HUES6 (cell line): ENCODE measurements at regions not wholly inside any gene's neighbourhood (a gene's known extent, or its start where the extent isn't known, plus 50 kb on each side); places are given as distances from the start of the nearest gene placed in this dataset.
A peak's percentile ranks its signal among the peaks of the same experiment; 100 is the strongest.

Experiments
- H3K27ac ChIP-seq: 2 replicates; pipeline ENCODE4 v1.7.0; 2013; ENCODE audit warnings: low read depth, mild to moderate bottlenecking, low read length, inconsistent platforms
- H3K27me3 ChIP-seq: 2 replicates; pipeline ENCODE4 v1.6.1; 2013; ENCODE audit warnings: low read length; ENCODE audit not compliant: control insufficient read depth, insufficient read depth
- H3K36me3 ChIP-seq: 2 replicates; pipeline ENCODE4 v1.6.1; 2013; ENCODE audit warnings: low read length; ENCODE audit not compliant: control insufficient read depth, insufficient read depth
- H3K4me1 ChIP-seq: 2 replicates; pipeline ENCODE4 v1.6.1; 2013; ENCODE audit warnings: low read length; ENCODE audit not compliant: control insufficient read depth, insufficient read depth
- H3K4me3 ChIP-seq: 2 replicates; pipeline ENCODE4 v1.5.1; 2013; ENCODE audit warnings: low read depth, low read length
- H3K9ac ChIP-seq: one replicate; pipeline ENCODE4 v1.6.1; 2013; ENCODE audit warnings: mild to moderate bottlenecking, low read length
- H3K9me3 ChIP-seq: 2 replicates; pipeline ENCODE4 v1.6.1; 2013; ENCODE audit warnings: low read depth, low read length; ENCODE audit not compliant: control insufficient read depth, insufficient read depth

GRCh38 chr15:62748196-62748595 is 294.4 kb upstream of the TPM1 start:
- H3K36me3 ChIP-seq: no peaks in the 10 kb centered on the region
- H3K9ac ChIP-seq: no peak overlapping the region
- H3K27ac ChIP-seq: no peak overlapping the region
- H3K4me3 ChIP-seq: no peak overlapping the region
- H3K27me3 ChIP-seq: no peaks in the 10 kb centered on the region
- peaks cover 22% of the 10 kb centered on the region for H3K4me1 ChIP-seq
- H3K9me3 ChIP-seq: no peaks in the 10 kb centered on the region

DNA sequence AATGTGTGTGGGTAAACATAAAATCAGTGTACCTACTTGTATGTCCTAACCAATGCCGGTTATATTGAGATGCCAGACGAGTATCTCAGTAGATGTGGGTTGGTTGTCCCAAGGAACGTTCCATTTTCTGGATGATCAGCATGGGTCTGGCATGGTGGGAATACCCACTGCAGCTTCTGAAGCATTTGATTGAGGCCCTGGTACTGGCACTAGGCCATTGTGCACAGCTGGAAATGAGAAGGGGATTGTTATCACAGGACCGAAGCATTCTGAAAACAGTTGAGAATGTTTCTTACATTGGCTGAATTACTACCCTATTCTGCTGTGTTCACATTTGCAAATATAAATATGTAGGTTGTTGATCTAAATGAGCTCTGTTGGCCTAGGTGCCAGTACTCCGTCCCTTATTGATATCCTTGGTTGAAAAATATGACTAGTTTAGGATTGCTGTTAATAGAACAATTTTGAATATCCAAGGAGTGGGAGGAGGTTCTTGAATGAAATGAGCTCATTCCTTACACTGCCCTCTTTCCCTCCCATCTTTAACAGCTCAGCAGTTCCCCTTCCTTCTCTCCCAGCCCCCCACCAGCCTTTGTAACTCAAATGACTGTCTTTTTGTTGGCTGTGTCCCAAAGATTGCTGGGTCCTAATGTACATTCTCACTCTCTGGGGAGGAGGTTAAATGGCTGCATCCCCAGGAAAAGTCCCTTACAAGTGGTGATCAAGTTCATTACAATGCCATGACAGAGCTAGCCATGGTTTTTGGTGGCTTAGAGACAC is 293.3 kb upstream of the TPM1 start:
- Histone ChIP-seq H3K9me3 (no peaks in the 10 kb centered on the region), H3K9ac (no peak overlapping the region), H3K4me1 (peaks cover 22% of the 10 kb centered on the region), H3K27ac (no peak overlapping the region), H3K27me3 (no peaks in the 10 kb centered on the region), H3K36me3 (no peaks in the 10 kb centered on the region), H3K4me3 (no peak overlapping the region)

DNA sequence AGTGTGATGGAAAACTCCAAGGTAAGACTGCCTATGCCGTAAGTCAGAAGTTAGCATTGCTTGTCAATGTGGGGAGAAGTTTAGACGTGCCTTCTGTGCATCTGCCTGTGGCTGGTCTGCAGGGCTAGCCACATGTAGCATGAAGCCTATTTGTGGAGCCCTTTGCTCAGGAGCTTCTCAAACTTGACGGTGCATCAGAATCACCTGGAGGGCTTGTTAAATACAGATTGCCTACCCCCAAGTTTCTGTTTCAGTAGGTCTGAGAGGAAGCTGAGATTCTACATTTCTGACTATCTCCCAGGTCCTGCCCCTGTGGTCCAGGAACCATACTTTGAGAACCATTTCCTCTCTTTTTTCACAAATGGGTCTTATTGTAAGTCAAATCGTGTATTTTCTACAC is 292.1 kb upstream of the TPM1 start:
- Histone ChIP-seq H3K4me1 (peaks cover 22% of the 10 kb centered on the region), H3K27ac (no peak overlapping the region), H3K9ac (no peak overlapping the region), H3K9me3 (no peaks in the 10 kb centered on the region), H3K27me3 (no peaks in the 10 kb centered on the region), H3K36me3 (0 out of 2 replicates have a peak, but pooled peaks cover 2% of the 10 kb centered on the region), H3K4me3 (no peak overlapping the region)

DNA sequence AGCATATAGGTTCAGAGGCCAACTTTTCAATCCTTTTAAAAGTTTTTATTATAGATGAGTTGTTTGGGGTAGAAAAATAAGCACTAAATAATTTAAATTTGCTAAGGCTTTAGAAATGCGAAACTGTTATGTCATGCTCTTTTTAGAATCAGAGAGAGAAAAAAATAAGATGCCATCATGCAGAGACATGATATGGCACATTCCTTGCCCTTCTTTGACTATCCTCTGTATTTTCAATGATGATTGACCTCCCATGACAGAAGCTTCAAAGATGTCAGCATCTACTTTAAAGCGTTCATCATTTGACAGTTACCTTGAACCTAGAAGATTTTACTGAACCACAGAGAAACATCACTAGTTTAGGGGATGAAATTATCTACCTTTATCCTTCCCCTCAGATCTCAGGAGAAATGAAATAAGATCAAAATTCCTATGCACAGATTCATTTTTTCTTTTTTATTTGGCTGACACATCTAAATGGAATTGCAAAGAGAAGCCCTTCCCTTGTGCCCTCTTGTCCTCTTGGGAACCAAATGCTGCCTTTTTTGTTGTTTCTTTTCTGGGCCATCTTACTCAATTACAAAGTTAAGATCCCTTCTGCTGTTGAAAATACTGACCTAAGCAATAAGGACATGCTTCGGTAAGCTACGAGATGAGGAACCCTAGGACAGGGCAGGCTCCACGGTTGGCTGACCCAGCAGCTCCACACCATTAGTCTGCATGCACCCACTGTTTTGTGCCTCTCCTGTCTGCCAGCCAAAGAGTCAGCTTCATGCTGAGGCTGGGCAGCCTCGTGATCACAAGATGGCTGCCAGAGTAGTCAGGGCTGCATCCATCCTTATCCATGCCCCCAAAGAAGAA is 289.7 kb upstream of the TPM1 start:
- no peak overlapping the region for H3K27ac ChIP-seq

DNA sequence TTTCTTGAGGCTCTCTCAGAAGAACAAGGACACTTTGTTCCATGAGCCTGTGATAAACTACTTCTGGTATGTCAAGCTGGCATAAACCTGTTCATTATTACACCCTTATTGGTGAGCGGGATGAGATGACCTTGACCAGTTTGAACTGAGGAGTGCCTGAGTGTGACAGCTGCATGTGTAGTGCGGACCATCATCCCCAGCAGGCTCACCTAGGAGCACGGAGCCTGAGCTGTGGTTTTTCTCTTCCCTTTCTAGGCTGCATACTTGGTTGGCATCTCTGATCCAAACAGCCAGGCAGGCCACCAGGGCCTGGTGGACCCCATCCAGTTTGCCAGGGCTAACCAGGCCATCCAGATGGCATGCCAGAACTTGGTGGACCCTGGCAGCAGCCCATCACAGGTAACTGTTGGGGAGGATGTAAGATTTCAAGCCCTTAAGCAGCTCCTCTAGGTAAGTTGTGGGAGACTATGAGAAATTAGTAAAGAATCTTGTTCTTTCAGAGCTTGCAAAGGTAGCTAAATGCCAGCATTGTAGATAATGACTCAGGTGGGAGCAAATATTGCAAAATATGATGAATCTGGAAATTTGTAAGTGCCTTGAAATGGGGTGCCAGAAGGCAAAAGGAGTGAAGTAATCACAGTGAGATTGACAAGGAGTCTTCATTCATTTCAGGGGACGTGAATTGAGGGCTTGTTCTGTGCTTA is 288.9 kb upstream of the TPM1 start:
- H3K9me3 ChIP-seq: no peaks in the 10 kb centered on the region
- H3K4me3 ChIP-seq: no peak overlapping the region
- H3K36me3 ChIP-seq: 0 out of 2 replicates have a peak, but pooled peaks cover 3% of the 10 kb centered on the region
- no peak overlapping the region for H3K27ac ChIP-seq
- H3K4me1 ChIP-seq: peaks cover 40% of the 10 kb centered on the region
- no peak overlapping the region for H3K9ac ChIP-seq
- no peaks in the 10 kb centered on the region for H3K27me3 ChIP-seq

More for the DNA sequence above, 289.7 kb upstream of the TPM1 start:
- Histone ChIP-seq H3K4me3 (no peak overlapping the region), H3K27me3 (no peaks in the 10 kb centered on the region), H3K9me3 (no peaks in the 10 kb centered on the region), H3K36me3 (0 out of 2 replicates have a peak, but pooled peaks cover 3% of the 10 kb centered on the region), H3K4me1 (peaks cover 36% of the 10 kb centered on the region), H3K9ac (no peak overlapping the region)

DNA sequence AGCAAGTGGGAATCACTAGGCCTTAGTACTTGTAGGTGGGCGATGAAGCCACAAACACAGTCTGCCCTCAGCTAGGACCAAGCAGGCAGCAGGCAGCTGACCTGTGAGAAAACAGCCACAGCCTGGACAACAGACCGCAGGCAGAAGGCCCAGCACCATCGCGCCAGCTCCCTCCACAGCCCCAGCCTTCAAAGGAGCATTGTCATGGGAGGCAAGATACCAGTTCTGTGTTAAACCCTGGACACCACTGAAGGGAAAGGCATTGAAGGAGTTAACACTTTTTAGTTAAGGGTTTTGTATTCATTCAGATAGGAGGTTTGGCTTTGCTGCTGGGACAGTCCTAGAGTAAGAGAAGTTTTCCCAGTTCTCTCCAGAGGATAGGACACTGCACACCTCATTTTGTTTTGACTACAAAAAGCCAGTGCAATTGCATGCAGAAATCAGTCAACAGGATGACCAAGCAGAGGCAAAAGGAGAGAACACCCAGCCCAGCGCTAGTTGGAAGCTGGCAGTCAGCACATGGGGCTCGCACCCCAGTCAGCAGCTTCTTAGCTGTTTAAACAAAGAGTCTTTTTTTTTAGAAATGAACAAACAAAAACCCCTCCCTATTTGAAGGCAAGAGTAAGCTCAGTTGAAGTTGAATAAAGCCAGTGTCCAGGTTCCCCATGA is 286.1 kb upstream of the TPM1 start:
- H3K4me3 ChIP-seq: no peak overlapping the region
- H3K36me3 ChIP-seq: 0 out of 2 replicates have a peak, but pooled peaks cover 3% of the 10 kb centered on the region
- no peak overlapping the region for H3K9ac ChIP-seq
- peaks cover 40% of the 10 kb centered on the region for H3K4me1 ChIP-seq
- H3K9me3 ChIP-seq: no peaks in the 10 kb centered on the region
- H3K27me3 ChIP-seq: no peaks in the 10 kb centered on the region
- no peak overlapping the region for H3K27ac ChIP-seq

DNA sequence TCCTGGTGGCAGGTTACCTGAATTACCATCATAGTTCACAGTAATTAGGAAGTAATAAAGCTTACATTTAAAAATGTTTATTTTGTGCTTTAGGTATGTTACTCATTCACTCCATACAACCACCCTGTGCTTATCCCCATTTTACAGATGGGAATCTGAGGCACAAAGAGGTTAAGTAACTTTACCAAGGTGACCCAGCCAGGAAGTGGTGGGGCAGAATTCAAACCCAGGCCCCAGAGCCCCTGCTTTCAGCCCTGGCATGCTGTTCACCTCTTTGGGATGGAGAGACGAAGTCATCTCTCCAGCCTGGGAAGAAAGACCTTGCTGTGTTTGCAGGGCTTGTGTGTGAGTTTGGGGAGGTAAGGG is 285.6 kb upstream of the TPM1 start:
- H3K27ac ChIP-seq: no peak overlapping the region
- H3K4me3 ChIP-seq: no peak overlapping the region
- peaks cover 7% of the 10 kb centered on the region for H3K36me3 ChIP-seq
- no peaks in the 10 kb centered on the region for H3K27me3 ChIP-seq
- H3K4me1 ChIP-seq: peaks cover 40% of the 10 kb centered on the region
- no peak overlapping the region for H3K9ac ChIP-seq
- H3K9me3 ChIP-seq: no peaks in the 10 kb centered on the region

- Histone ChIP-seq H3K9me3 (no peaks in the 10 kb centered on the region), H3K4me3 (no peak overlapping the region), H3K9ac (no peak overlapping the region), H3K4me1 (peaks cover 40% of the 10 kb centered on the region), H3K27me3 (no peaks in the 10 kb centered on the region), H3K36me3 (peaks cover 13% of the 10 kb centered on the region), H3K27ac (no peak overlapping the region)
Measured at GRCh38 chr15:62757535-62757934, 285.0 kb upstream of the TPM1 start.

DNA sequence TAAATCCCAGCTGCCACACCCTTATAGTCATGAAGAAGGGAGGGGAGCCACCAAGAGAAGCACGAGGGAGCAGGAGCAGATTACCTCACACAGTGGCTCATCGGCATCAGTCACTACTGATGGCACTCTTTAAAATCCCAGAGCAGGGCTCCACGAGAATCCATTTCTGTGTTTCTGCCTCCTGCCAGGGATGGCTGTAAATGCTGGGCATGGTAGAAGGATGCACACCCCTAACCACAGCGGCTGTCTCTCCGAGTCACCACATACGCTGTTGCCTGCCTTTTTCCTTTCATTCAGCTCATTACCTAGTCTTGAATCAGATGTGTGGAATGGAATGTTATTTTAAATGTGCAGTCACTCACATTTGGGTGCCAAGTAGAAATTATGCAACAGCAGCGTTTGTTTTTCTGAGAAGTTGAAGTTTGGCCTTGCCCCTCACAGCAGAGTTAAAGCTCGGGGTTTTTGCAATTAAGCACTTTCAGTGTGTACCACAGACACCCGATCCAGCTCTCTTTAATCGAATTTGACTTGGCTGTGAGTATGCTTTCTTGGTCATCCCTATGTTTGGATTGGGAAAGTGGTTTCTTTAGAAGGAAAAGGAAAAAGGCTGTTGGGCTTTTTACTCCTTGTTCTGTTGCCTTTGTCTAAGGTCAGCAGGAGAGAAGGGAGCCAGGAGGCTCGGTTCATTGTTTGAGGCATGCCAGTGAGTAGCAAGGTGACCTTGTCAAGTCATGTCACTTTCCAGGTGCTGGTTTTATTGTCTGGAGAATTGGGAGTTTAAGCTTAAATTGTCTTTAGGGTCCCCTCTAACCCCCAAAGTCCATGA is 284.2 kb upstream of the TPM1 start:
- Histone ChIP-seq H3K36me3 (peaks cover 13% of the 10 kb centered on the region), H3K4me3 (no peak overlapping the region), H3K4me1 (peaks cover 40% of the 10 kb centered on the region), H3K27ac (peak overlapping the region; percentile 61), H3K9ac (peak overlapping the region; percentile 17), H3K9me3 (no peaks in the 10 kb centered on the region), H3K27me3 (no peaks in the 10 kb centered on the region)

DNA sequence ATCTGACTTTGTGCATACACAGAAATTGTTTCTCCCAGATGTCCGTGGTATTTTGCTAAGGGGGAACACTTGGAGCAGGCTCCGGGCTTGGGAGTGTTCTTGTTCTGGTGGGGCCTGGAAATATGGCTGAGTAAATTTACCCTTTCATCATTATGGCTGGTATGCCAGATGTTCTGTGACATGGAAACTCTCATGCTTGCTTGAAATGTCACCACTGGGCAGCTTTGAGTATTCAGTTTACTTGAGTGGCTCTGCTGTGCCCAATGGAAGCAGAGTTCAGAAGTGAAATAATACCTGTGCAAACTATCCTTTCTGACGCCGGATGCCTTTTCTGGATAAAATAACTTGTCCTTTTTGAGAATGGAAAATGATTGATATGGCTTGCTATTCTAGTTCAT is 283.6 kb upstream of the TPM1 start:
- H3K9me3 ChIP-seq: no peaks in the 10 kb centered on the region
- no peaks in the 10 kb centered on the region for H3K27me3 ChIP-seq
- no peak overlapping the region for H3K9ac ChIP-seq
- peaks cover 40% of the 10 kb centered on the region for H3K4me1 ChIP-seq
- peaks cover 13% of the 10 kb centered on the region for H3K36me3 ChIP-seq
- no peak overlapping the region for H3K4me3 ChIP-seq
- peak overlapping the region; percentile 61; the same call in 1 of the 2 replicates for H3K27ac ChIP-seq
